NT2/D1 (cell line): ENCODE measurements at regions not wholly inside any gene's neighbourhood (a gene's known extent, or its start where the extent isn't known, plus 50 kb on each side); places are given as distances from the start of the nearest gene placed in this dataset.

Experiments
- YY1 ChIP-seq: IDR thresholded peaks from 2 replicates; pipeline ENCODE4 v1.6.1; 2011; ENCODE audit not compliant: insufficient read length, insufficient read depth
- ZNF274 ChIP-seq: IDR thresholded peaks from 2 replicates; pipeline ENCODE4 v1.6.1; 2011; ENCODE audit warnings: mild to moderate bottlenecking, low read depth, low read length

- no peak for TF ChIP-seq YY1
- no peak for TF ChIP-seq ZNF274
These were observed 200.9 kb downstream of the LTN1 start for GRCh38 chr21:28791595-28792282.
